Calu3 (cell line): ENCODE measurements at regions not wholly inside any gene's neighbourhood (a gene's known extent, or its start where the extent isn't known, plus 50 kb on each side); places are given as distances from the start of the nearest gene placed in this dataset.

Experiments
- BruUV-seq: library from RNA; stranded (reverse); fragments of 400-500 nt; replicated peaks from 2 replicates; lab custom pipeline; 2021; lab: Mats Ljungman, UMichigan
- CTCF ChIA-PET: fragments of 300-600 bp; sonication (Branson Sonifier 250); formaldehyde crosslinking; loops from one replicate; lab custom pipeline; 2022; ENCODE audit warnings: antibody characterized with exemption; lab: Charles Lee
- DNase-seq: peaks from one replicate; pipeline ENCODE4 v3.0.0; 2022
- H3K27ac Mint-ChIP-seq: one replicate; pipeline ENCODE4 v1.8.0; 2022; ENCODE audit warnings: mixed read lengths; ENCODE audit not compliant: unreplicated experiment
- H3K27me3 Mint-ChIP-seq: one replicate; pipeline ENCODE4 v1.8.0; 2022; ENCODE audit warnings: mixed read lengths; ENCODE audit not compliant: unreplicated experiment
- H3K36me3 Mint-ChIP-seq: one replicate; pipeline ENCODE4 v1.8.0; 2022; ENCODE audit warnings: mild to moderate bottlenecking, moderate library complexity, mixed read lengths; ENCODE audit not compliant: insufficient read depth, unreplicated experiment
- H3K4me1 Mint-ChIP-seq: one replicate; pipeline ENCODE4 v1.8.0; 2022; ENCODE audit warnings: mild to moderate bottlenecking, low read depth, mixed read lengths; ENCODE audit not compliant: unreplicated experiment
- H3K4me3 Mint-ChIP-seq: one replicate; pipeline ENCODE4 v1.8.0; 2022; ENCODE audit warnings: mild to moderate bottlenecking, low read depth, moderate library complexity, mixed read lengths; ENCODE audit not compliant: unreplicated experiment
- H3K9me3 Mint-ChIP-seq: one replicate; pipeline ENCODE4 v1.8.0; 2022; ENCODE audit warnings: low read depth, mixed read lengths; ENCODE audit not compliant: unreplicated experiment
- CTCF ChIP-seq: fragments of 200-600 bp; IDR thresholded peaks from one replicate; pipeline ENCODE4 v1.8.0; 2022; ENCODE audit warnings: antibody characterized with exemption; ENCODE audit not compliant: unreplicated experiment
- intact Hi-C: fragments of 100-400 bp; cut with micrococcal nuclease; formaldehyde crosslinking; loops from one replicate; pipeline ENCODE4 v1.10.0; 2022; ENCODE audit not compliant: unreplicated experiment

GRCh38 chr12:75756771-75757170 lies 245.4 kb upstream of the KRR1 start:
- H3K27ac Mint-ChIP-seq: no peak overlapping the region
- CTCF ChIA-PET: interaction anchor here (0.5 to 1.0 kb wide), 4 partner anchors 9 to 116 kb away, joined by 3 to 5 read pairs (median 4); no protein-coding TSS in a partner anchor
- H3K27me3 Mint-ChIP-seq: no peaks in the 10 kb centered on the region
- intact Hi-C loops: no loop called here
- peaks cover 60% of the 10 kb centered on the region for H3K4me1 Mint-ChIP-seq
- no TSS peak for BruUV-seq
- H3K4me3 Mint-ChIP-seq: no peak overlapping the region
- DNase-seq: no peak
- H3K9me3 Mint-ChIP-seq: no peaks in the 10 kb centered on the region
- no peaks in the 10 kb centered on the region for H3K36me3 Mint-ChIP-seq
- no peak for TF ChIP-seq CTCF

- CTCF ChIA-PET: no interaction called here
- no peak overlapping the region for H3K27ac Mint-ChIP-seq
- TF ChIP-seq CTCF: no peak
- H3K9me3 Mint-ChIP-seq: no peaks in the 10 kb centered on the region
- no peaks in the 10 kb centered on the region for H3K27me3 Mint-ChIP-seq
- no peaks in the 10 kb centered on the region for H3K36me3 Mint-ChIP-seq
- DNase-seq: no peak
- H3K4me3 Mint-ChIP-seq: no peak overlapping the region
- H3K4me1 Mint-ChIP-seq: peaks cover 67% of the 10 kb centered on the region
- no TSS peak for BruUV-seq
- intact Hi-C loops: no loop called here
These were observed 244.7 kb upstream of the KRR1 start for GRCh38 chr12:75756111-75756510.

DNA sequence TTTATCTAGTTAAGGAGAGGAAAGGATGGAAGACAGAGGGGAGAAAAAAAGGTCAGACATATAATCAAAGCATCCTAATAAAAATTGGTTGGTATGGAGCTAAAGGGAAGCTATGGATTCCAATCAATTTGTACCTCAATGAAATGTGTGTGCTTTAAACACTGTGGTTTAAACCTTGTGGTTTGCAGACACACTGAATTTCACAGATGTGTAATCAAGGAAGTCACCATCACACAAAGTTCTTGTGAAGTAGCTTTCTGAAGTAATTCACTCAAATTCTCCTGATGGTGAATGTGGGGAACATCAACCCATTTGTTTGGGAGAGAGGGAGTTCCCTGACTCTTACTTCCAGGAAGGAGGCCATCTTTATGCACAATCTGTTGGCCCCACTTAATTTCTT lies 243.3 kb upstream of the KRR1 start:
- Mint-ChIP-seq H3K4me3 (no peak overlapping the region), H3K27ac (no peak overlapping the region), H3K27me3 (no peaks in the 10 kb centered on the region), H3K4me1 (peaks cover 72% of the 10 kb centered on the region), H3K9me3 (no peaks in the 10 kb centered on the region), H3K36me3 (no peaks in the 10 kb centered on the region)
- BruUV-seq: no TSS peak
- intact Hi-C loops: loop anchor here (5.0 kb wide), 1 partner anchor 192 kb away; no protein-coding TSS in a partner anchor
- CTCF ChIA-PET: interaction anchor here (0.7 kb wide), 1 partner anchor 11 kb away, joined by 3 read pairs; no protein-coding TSS in a partner anchor
- TF ChIP-seq CTCF: no peak
- DNase-seq: no peak

GRCh38 chr12:75754141-75754540 lies 242.7 kb upstream of the KRR1 start:
- TF ChIP-seq CTCF: no peak
- no TSS peak for BruUV-seq
- no peaks in the 10 kb centered on the region for H3K9me3 Mint-ChIP-seq
- intact Hi-C loops: loop anchor here (5.0 kb wide), 1 partner anchor 192 kb away; no protein-coding TSS in a partner anchor
- no peak for DNase-seq
- no peak overlapping the region for H3K27ac Mint-ChIP-seq
- no peaks in the 10 kb centered on the region for H3K36me3 Mint-ChIP-seq
- CTCF ChIA-PET: interaction anchor here (0.6 to 0.7 kb wide), 2 partner anchors 11 to 12 kb away, joined by 3 read pairs; no protein-coding TSS in a partner anchor
- H3K27me3 Mint-ChIP-seq: no peaks in the 10 kb centered on the region
- peaks cover 67% of the 10 kb centered on the region for H3K4me1 Mint-ChIP-seq
- H3K4me3 Mint-ChIP-seq: no peak overlapping the region
